Panc1 (cell line): ENCODE measurements at regions not wholly inside any gene's neighbourhood (a gene's known extent, or its start where the extent isn't known, plus 50 kb on each side); places are given as distances from the start of the nearest gene placed in this dataset.

Source experiments
- ATAC-seq: fragments of 200-7000 bp; cut with Tn5 transposase; 2 replicates; pipeline ENCODE4 v1.9.1; 2020; ENCODE audit warnings: mild to moderate bottlenecking, moderate library complexity
- BruUV-seq: library from RNA; stranded (reverse); fragments of 400-500 nt; replicated peaks from 2 replicates; lab custom pipeline; 2021; lab: Mats Ljungman, UMichigan
- CTCF ChIA-PET: fragments of 300-600 bp; sonication (Branson Sonifier 250); formaldehyde crosslinking; loops from one replicate; lab custom pipeline; 2022; ENCODE audit warnings: antibody characterized with exemption; lab: Charles Lee
- POLR2A ChIA-PET: fragments of 300-600 bp; sonication (Branson Sonifier 250); formaldehyde crosslinking; loops from one replicate; lab custom pipeline; 2022; ENCODE audit warnings: antibody characterized with exemption; lab: Charles Lee
- DNase-seq: peaks from one replicate; pipeline ENCODE4 v3.0.0-alpha.2; 2010; ENCODE audit warnings: low read depth, low spot score
- H3K27ac ChIP-seq: 2 replicates; pipeline ENCODE4 v1.5.1; 2011; ENCODE audit warnings: mild to moderate bottlenecking, low read length, inconsistent platforms
- H3K27me3 ChIP-seq: fragments of 200-500 bp; sonication (Bioruptor generic); 2 replicates; pipeline ENCODE4 v1.6.0; 2014; ENCODE audit warnings: low read length, inconsistent platforms; ENCODE audit not compliant: control insufficient read depth, insufficient read depth
- H3K36me3 ChIP-seq: fragments of 200-500 bp; sonication (Bioruptor generic); 2 replicates; pipeline ENCODE4 v1.5.1; 2014; ENCODE audit warnings: inconsistent platforms, mild to moderate bottlenecking, low read length, moderate library complexity; ENCODE audit not compliant: control insufficient read depth, insufficient read depth
- H3K4me1 ChIP-seq: 2 replicates; pipeline ENCODE4 v1.5.1; 2011; ENCODE audit warnings: inconsistent platforms, mild to moderate bottlenecking, low read length, moderate library complexity; ENCODE audit not compliant: control insufficient read depth, insufficient read depth
- H3K4me3 ChIP-seq, 2 experiments: 2 replicates each; pipeline ENCODE4 v1.5.1; 2011 to 2012; ENCODE audit warnings: low read depth in 2 of 2, low read length in 2 of 2, mild to moderate bottlenecking in 2 of 2, inconsistent platforms in 1 of 2, moderate library complexity in 1 of 2
- H3K9me3 ChIP-seq: fragments of 200-500 bp; sonication (Bioruptor generic); 2 replicates; pipeline ENCODE4 v1.5.1; 2014; ENCODE audit warnings: low read depth, mild to moderate bottlenecking, inconsistent platforms, low read length, moderate library complexity; ENCODE audit not compliant: control insufficient read depth, insufficient read depth
- POLR2AphosphoS5 ChIP-seq: IDR thresholded peaks from 2 replicates; pipeline ENCODE4 v1.6.1; 2012; ENCODE audit warnings: mild to moderate bottlenecking, low read depth, low read length, moderate library complexity
- SIN3A ChIP-seq: IDR thresholded peaks from 2 replicates; pipeline ENCODE4 v1.6.1; 2012; ENCODE audit warnings: low read depth, mild to moderate bottlenecking, low read length, moderate library complexity, borderline replicate concordance; ENCODE audit not compliant: insufficient read depth
- TCF7L2 ChIP-seq: IDR thresholded peaks from 2 replicates; pipeline ENCODE4 v1.6.1; 2011; ENCODE audit warnings: mild to moderate bottlenecking, low read depth, low read length, inconsistent platforms
- in situ Hi-C: cut with HindIII; loops from 2 replicates; pipeline ENCODE4 v1.10.0; 2016; ENCODE audit warnings: low sequenced_read_pairs, low pct_unique_long_range_greater_than_20kb
- intact Hi-C: fragments of 100-400 bp; cut with micrococcal nuclease; formaldehyde crosslinking; loops from one replicate; pipeline ENCODE4 v1.10.0; 2022; ENCODE audit not compliant: unreplicated experiment
- TF ChIP-seq, protein P1 (sequence below), 2 experiments: IDR thresholded peaks; 2 replicates each; pipeline ENCODE4 v1.6.1; 2011 to 2012; ENCODE audit warnings: low read depth in 2 of 2, control low read depth in 1 of 2, low read length in 1 of 2, mild to moderate bottlenecking in 1 of 2, moderate library complexity in 1 of 2; ENCODE audit not compliant: insufficient read depth in 1 of 2
- TF ChIP-seq, protein P2 (sequence below): fragments of 450-650 bp; IDR thresholded peaks from 2 replicates; pipeline ENCODE4 v1.5.1; 2017; ENCODE audit warnings: mild to moderate bottlenecking

- CTCF ChIA-PET = no interaction called here
- BruUV-seq = no TSS peak
- Histone ChIP-seq H3K4me3 (no peak overlapping the region), H3K36me3 (no peaks in the 10 kb centered on the region), H3K4me1 (no peaks in the 10 kb centered on the region), H3K27me3 (no peaks in the 10 kb centered on the region), H3K27ac (no peak overlapping the region), H3K9me3 (no peaks in the 10 kb centered on the region)
- POLR2A ChIA-PET = no interaction called here
- DNase-seq (no peak), ATAC-seq (no peak)
- in situ Hi-C loops (no loop called here), intact Hi-C loops (no loop called here)
- TF ChIP-seq SIN3A = no peak
- TF ChIP-seq POLR2AphosphoS5 = no peak
- TF ChIP-seq, protein P1, sequence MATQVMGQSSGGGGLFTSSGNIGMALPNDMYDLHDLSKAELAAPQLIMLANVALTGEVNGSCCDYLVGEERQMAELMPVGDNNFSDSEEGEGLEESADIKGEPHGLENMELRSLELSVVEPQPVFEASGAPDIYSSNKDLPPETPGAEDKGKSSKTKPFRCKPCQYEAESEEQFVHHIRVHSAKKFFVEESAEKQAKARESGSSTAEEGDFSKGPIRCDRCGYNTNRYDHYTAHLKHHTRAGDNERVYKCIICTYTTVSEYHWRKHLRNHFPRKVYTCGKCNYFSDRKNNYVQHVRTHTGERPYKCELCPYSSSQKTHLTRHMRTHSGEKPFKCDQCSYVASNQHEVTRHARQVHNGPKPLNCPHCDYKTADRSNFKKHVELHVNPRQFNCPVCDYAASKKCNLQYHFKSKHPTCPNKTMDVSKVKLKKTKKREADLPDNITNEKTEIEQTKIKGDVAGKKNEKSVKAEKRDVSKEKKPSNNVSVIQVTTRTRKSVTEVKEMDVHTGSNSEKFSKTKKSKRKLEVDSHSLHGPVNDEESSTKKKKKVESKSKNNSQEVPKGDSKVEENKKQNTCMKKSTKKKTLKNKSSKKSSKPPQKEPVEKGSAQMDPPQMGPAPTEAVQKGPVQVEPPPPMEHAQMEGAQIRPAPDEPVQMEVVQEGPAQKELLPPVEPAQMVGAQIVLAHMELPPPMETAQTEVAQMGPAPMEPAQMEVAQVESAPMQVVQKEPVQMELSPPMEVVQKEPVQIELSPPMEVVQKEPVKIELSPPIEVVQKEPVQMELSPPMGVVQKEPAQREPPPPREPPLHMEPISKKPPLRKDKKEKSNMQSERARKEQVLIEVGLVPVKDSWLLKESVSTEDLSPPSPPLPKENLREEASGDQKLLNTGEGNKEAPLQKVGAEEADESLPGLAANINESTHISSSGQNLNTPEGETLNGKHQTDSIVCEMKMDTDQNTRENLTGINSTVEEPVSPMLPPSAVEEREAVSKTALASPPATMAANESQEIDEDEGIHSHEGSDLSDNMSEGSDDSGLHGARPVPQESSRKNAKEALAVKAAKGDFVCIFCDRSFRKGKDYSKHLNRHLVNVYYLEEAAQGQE (IDR thresholded peaks at IDR 0.05; ENCODE audit: insufficient read depth in 1 of 2, low read depth in 2 of 2, low read length in 1 of 2) = no peak
- TF ChIP-seq TCF7L2 = no peak
- TF ChIP-seq, protein P2, sequence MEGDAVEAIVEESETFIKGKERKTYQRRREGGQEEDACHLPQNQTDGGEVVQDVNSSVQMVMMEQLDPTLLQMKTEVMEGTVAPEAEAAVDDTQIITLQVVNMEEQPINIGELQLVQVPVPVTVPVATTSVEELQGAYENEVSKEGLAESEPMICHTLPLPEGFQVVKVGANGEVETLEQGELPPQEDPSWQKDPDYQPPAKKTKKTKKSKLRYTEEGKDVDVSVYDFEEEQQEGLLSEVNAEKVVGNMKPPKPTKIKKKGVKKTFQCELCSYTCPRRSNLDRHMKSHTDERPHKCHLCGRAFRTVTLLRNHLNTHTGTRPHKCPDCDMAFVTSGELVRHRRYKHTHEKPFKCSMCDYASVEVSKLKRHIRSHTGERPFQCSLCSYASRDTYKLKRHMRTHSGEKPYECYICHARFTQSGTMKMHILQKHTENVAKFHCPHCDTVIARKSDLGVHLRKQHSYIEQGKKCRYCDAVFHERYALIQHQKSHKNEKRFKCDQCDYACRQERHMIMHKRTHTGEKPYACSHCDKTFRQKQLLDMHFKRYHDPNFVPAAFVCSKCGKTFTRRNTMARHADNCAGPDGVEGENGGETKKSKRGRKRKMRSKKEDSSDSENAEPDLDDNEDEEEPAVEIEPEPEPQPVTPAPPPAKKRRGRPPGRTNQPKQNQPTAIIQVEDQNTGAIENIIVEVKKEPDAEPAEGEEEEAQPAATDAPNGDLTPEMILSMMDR = no peak
These were observed 278.5 kb downstream of the PARM1 start for GRCh38 chr4:75211422-75211821.

DNA sequence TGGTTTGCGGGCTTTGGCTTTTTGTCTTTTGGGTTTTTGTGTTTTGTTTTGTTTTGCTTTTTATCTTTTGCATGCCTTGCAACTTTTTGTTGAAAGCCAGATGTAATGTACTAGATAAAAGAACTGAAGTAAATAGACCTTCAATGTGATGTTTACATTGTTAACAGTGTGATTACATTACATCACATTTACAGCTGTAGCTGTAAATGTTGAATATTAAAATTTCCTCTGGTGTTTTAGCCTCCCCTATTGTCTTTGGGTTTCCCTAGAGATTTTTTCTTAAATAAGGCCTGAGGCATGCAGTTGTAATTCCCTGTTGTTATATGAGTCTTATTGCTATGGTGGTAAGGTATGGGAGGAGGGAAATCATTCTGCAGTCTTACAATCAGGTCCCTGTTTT is 275.0 kb downstream of the PARM1 start:
- no peaks in the 10 kb centered on the region for H3K4me1 ChIP-seq
- TF ChIP-seq TCF7L2 (no peak), SIN3A (no peak)
- TF ChIP-seq, protein P2 = no peak
- TF ChIP-seq, protein P1 (IDR thresholded peaks at IDR 0.05; ENCODE audit: insufficient read depth in 1 of 2, low read depth in 2 of 2, low read length in 1 of 2) = no peak
- intact Hi-C loops (no loop called here), in situ Hi-C loops (no loop called here)
- H3K9me3 ChIP-seq = no peaks in the 10 kb centered on the region
- no peaks in the 10 kb centered on the region for H3K27me3 ChIP-seq
- no peak overlapping the region for H3K27ac ChIP-seq
- no TSS peak for BruUV-seq
- ATAC-seq = no peak
- ChIA-PET CTCF (no interaction called here), POLR2A (no interaction called here)
- DNase-seq = no peak
- no peaks in the 10 kb centered on the region for H3K36me3 ChIP-seq
- no peak overlapping the region for H3K4me3 ChIP-seq
